Sigmoid colon (tissue), 4 donors: ENCODE measurements at regions not wholly inside any gene's neighbourhood (a gene's known extent, or its start where the extent isn't known, plus 50 kb on each side); places are given as distances from the start of the nearest gene placed in this dataset.

Experiments used
- EP300 ChIP-seq, 4 donors: sonication (generic); formaldehyde crosslinking; IDR thresholded peaks; one replicate each; pipeline ENCODE4 v1.6.1; 2017; ENCODE audit warnings: antibody characterized with exemption in 4 of 4
- POLR2A ChIP-seq, 2 donors: fragments of 450-650 bp; IDR thresholded peaks; one replicate each; pipeline ENCODE4 v1.6.1; 2016; ENCODE audit warnings: antibody characterized with exemption in 2 of 2, mild to moderate bottlenecking in 2 of 2, moderate library complexity in 2 of 2
- TF ChIP-seq, protein P1 (sequence below), 4 experiments: fragments of 450-650 bp in 3 of 4; fragments of 200-600 bp in 1 of 4; IDR thresholded peaks; one replicate each; pipeline ENCODE4 v1.5.1; 2016 to 2019; ENCODE audit warnings: antibody characterized with exemption in 4 of 4, mild to moderate bottlenecking in 3 of 4, moderate library complexity in 2 of 4

DNA sequence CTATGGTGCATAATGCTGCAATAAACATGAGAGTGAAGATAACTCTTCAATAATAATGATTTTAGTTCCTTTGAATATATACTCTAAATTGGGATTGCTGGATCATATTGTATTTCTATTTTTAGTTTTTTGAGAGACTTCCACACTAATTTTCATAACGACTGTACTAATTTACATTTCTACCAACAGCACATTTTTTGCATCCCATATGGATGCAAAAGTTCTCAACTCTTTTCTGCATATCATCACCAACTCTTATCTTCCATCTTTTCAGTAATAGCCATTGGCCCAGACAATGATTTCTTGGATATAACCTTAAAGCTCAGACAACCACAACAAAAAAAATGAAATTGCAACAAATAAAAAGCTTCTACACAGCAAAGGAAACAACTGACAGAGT, 1082.4 kb downstream of the CNTNAP5 start:
- TF ChIP-seq, protein P1, sequence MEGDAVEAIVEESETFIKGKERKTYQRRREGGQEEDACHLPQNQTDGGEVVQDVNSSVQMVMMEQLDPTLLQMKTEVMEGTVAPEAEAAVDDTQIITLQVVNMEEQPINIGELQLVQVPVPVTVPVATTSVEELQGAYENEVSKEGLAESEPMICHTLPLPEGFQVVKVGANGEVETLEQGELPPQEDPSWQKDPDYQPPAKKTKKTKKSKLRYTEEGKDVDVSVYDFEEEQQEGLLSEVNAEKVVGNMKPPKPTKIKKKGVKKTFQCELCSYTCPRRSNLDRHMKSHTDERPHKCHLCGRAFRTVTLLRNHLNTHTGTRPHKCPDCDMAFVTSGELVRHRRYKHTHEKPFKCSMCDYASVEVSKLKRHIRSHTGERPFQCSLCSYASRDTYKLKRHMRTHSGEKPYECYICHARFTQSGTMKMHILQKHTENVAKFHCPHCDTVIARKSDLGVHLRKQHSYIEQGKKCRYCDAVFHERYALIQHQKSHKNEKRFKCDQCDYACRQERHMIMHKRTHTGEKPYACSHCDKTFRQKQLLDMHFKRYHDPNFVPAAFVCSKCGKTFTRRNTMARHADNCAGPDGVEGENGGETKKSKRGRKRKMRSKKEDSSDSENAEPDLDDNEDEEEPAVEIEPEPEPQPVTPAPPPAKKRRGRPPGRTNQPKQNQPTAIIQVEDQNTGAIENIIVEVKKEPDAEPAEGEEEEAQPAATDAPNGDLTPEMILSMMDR (IDR thresholded peaks at IDR 0.05) = no peak
- TF ChIP-seq POLR2A (IDR thresholded peaks at IDR 0.05) (no peak), EP300 (IDR thresholded peaks at IDR 0.05) (no peak)
